H54 (cell line): ENCODE measurements at regions not wholly inside any gene's neighbourhood (a gene's known extent, or its start where the extent isn't known, plus 50 kb on each side); places are given as distances from the start of the nearest gene placed in this dataset.
A peak's percentile ranks its signal among the peaks of the same experiment; 100 is the strongest.

Source experiments
- DNase-seq: peaks from one replicate; pipeline ENCODE4 v3.0.0; 2011; ENCODE audit warnings: low spot score, mixed read lengths; ENCODE audit not compliant: insufficient read length
- FAIRE-seq: peaks from 3 replicates; lab custom pipeline; 2011; peaks lifted over from hg19 to GRCh38; lab: Jason Lieb, UNC
- POLR2A ChIP-seq: IDR thresholded peaks from 2 replicates; pipeline ENCODE4 v1.6.1; 2011; ENCODE audit warnings: low read depth, mild to moderate bottlenecking, low read length

DNA sequence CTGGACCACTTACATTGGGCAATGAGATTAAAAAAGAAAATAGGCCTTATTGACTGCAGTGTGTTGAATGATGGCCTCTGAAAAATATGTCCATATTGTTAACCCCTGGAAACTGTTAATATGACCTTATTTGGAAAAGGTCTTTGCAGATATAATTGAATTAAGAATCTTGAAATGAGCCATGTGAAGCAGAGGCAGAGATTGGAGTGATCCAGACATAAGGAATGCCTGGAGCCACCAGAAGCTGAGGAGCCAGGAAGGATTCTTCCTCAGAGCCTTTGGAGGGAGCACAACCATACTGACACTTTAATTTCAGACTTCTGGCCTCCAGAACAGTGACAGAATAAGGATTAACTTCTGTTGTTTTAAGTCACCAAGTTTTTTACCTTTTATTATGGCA is 510.4 kb upstream of the AGTR1 start:
- DNase-seq, result no peak
- no peak for TF ChIP-seq POLR2A
- FAIRE-seq, result no peak

DNA sequence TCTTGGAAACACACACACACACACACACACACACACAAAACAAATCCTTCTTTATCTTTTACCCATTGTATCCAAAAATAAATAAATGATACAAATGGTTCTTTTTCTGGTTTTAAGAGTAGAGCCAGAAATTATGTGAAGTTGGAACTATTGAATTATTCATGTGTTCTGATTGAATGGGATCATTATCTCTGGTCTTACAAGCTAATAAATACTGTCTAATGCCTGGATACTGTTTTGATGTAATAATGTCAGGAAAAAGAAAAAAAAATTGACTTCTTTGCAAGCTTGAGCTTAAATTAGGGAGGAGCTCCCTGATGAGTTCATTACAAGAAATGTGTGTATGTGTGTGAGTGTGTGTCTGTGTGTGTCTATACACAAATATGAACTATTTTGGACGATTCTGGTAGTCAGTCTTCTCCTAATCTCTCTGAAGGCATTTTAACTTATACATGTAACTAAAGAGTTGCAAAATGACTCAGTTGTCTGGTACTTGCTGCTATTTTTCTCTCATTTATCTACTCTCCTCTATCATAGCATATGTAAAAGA is 507.2 kb upstream of the AGTR1 start:
- FAIRE-seq, result no peak
- DNase-seq, result no peak
- TF ChIP-seq POLR2A, result no peak

DNA sequence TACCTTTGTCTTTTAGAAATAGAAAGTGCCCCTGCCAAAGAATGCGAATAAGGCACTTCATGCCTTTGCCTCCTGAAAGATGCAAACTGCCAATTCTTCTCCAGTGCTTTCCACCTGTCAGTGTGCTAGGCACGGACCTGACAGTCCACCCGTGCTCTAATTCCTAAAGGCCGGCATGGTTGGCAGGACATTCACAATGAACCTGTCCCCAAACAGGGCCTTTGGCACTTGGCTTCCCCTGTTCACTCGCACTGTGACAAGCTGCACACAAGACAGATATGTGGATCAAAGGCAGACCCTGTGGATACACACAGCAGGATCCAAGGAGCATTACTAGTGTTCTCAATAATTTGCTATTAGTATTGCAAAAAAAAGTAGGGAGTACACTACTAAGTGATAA is 505.7 kb upstream of the AGTR1 start:
- no peak for TF ChIP-seq POLR2A
- FAIRE-seq (no peak), DNase-seq (no peak)

DNA sequence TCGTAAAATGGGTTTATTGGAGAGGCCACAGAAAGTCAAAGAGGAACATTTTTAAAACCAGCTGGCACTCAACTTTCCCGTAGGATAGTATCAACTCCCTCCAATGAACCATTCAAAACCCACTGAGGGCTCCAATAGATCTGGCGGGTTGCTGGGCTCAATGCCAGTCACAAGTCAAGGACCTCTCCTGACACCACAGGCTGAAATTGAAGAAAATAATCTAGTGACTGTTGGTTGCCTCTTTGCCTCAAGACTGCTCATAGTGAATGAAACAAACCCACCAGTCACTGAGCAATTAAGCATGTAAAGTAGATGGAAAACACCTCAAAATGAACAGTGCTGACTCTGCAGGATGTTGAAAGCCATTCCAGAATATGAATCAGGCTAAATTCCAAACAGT is 500.6 kb upstream of the AGTR1 start:
- FAIRE-seq (no peak), DNase-seq (no peak)
- no peak for TF ChIP-seq POLR2A

DNA sequence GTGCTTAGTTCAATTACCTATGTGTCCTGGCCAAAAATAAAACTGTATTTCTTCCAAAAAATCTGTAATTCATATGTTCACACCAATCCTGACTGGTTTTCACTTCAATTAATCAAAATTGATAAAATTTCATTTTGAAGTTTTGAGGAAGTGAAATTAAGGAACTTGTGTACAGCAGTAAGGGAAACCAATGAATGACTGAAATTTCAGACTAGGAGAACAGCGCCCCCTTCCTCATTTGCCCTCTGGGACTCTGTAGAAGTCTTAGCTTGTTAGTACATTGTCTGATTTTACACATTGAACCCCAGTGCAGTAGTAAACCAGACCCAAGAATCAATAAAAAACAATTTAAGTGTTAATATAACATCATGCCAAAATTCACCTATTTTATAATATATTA is 495.3 kb upstream of the AGTR1 start:
- DNase-seq, result no peak

DNA sequence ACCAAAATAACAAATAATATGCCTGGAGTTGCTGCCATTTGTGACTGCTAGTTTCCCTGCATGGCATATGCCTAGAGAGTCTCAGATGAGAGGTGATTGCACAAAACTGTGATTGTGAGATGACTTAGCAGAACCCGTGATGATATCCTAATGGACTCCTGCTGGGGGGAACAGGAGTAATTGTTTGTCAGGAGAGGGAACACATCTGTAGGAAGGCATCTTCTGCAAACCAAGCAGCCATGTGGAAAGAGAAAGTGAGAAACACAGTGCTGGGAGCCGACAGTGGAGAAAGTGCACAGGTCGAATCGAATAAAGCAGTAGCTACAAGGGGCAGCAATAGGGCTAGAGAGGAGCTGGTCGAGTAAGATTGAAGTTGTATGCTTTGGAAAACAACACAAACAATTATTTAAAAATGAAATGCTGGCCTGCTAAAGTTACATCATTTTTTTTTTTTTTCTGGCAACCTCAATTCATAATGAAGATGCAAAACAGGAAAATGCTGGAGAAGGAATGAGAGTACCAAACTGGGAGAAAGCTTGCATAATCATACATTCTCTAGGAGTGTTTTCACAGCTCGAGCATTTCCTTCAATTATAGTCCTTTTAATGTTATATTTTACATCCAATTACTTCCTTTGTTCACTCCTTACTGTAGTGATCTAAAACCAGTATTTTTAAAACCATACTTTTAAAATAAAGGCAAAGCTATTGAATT is 494.2 kb upstream of the AGTR1 start:
- no peak for DNase-seq
- no peak for FAIRE-seq

More for the DNA sequence above, 495.3 kb upstream of the AGTR1 start:
- FAIRE-seq, result no peak
- no peak for TF ChIP-seq POLR2A

DNA sequence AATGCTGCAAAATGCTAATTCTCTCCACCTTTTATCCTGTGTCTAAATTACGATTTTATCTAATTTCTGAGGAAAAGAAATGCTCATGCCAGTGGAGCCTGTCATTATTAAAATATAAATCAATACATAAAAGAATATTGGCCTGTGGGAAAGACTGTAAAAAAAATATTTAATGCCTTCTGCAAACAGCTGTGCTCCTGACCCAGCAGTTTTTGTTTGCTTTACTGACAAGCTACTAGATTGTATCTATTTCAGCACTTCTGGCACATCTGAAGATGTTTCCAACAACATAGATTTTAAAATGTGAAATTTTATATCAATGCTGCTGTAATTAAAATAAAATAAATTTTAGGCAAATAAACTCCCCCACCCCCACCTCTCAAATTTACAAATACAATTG is 493.6 kb upstream of the AGTR1 start:
- no peak for FAIRE-seq
- no peak for DNase-seq
- TF ChIP-seq POLR2A, result no peak

More for the DNA sequence above, 494.2 kb upstream of the AGTR1 start:
- TF ChIP-seq POLR2A, result no peak

DNA sequence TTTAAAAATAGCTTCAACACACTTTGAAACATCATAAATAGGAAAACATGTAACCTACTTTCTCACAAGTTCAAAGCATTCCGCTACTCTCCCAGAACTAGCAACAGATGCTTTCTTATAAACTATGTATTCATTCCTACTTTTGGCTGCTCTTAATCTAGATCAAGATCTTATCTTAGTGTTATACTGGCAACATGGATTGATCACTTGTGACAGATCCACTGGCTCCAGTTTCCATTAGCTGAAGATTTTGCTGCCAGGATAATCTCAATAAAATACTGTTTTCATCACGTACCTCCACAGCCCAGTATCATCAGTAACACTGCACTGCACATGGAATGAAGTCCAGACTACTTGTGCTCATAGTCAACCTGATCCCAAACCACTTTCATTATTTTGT is 491.7 kb upstream of the AGTR1 start:
- TF ChIP-seq POLR2A, result no peak
- no peak for FAIRE-seq
- DNase-seq, result no peak

DNA sequence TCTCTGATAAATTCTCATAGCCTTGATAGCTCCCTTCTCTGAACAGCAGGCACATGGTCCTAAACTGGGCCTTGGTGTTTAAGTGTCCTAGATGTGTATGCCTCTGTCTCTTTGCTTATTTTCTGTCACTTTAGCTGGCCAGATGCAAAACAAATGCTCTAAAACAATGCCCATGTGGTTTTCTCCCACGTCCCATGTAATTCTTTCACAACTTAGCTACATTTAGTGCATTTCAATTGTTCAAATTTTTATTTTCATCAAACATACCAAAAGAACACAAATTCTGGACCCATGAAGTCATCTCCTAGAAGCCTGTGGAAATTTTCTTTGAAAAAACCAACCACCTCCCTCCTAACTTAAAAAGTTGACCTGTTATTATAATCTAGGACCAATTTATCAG is 491.3 kb upstream of the AGTR1 start:
- no peak for TF ChIP-seq POLR2A
- DNase-seq, result no peak
- FAIRE-seq, result no peak

DNA sequence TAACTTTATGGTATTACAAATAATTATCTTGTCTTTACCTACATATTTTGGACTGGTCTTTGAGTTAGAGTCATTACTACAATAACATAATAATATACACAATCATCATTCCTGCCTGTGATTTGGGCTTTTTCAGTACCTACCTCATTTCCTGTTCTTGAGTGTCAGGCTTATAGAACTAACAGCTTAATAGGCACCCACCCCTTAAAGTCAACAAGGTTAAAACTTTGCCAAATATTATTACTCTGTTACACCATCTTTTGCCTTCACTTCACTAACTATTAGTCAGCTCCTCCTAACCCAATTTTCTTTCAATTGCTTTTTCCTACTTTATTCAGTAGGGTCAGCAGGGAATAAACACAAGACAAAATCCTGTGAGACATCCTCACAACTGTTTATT is 488.7 kb upstream of the AGTR1 start:
- FAIRE-seq, result no peak
- TF ChIP-seq POLR2A, result no peak
- DNase-seq, result no peak

DNA sequence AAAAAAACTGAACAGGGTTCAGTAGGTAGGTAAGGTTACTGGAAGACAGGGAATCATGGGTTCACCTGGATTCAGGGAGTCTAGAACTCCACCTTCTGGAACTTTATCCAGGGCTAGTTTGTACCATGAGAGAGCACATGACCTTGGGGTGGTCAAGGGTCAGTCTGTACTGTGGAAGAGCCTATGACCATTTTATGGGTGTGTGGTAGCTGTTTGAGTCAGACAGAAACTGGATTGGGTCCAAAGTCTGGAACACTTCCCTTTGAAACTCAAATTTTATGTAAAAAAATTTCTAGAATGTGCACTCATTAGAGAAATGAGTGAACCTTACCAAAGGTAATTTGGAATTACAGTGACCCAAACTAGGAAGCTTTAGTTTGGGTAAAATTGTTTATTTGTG is 486.0 kb upstream of the AGTR1 start:
- no peak for TF ChIP-seq POLR2A
- no peak for DNase-seq
- FAIRE-seq, result peak; percentile 52

DNA sequence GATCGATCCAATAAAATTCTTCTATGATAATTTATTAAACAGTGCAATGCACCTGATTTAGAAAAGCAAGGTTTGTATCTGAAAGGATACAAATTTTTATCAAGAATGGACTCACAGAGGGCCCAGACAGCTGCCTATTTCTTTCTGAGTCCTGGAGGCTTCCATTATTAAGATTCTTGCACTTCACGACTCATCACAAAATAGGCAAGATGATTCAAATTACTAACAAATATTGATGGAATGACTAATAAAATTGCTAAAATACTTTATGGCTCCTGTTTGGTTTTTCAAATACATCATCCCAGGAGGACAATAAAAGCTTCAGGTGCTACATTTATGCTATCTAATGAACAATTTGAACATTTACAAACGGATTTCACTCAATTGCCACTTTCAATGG is 483.0 kb upstream of the AGTR1 start:
- TF ChIP-seq POLR2A, result no peak
- no peak for DNase-seq
- FAIRE-seq, result no peak

DNA sequence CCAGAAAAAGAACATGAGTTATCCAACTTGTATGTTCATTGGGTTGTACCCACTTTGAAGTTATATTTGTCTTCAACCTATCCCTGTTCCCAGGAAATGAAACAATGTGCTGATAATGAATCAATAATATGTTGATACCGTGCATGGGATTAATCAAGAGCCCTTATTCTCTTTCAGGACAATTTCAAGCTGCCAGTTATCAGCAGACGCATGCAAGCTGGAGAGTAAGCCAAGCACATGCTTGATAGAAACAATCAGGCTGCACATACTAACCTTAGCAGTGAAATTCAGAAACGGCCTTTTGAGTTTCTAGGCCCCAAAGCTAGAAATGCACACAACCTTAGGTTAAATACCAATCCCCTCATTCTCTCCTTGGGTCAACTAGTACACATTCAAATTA is 480.4 kb upstream of the AGTR1 start:
- TF ChIP-seq POLR2A, result no peak
- DNase-seq, result no peak
- no peak for FAIRE-seq

DNA sequence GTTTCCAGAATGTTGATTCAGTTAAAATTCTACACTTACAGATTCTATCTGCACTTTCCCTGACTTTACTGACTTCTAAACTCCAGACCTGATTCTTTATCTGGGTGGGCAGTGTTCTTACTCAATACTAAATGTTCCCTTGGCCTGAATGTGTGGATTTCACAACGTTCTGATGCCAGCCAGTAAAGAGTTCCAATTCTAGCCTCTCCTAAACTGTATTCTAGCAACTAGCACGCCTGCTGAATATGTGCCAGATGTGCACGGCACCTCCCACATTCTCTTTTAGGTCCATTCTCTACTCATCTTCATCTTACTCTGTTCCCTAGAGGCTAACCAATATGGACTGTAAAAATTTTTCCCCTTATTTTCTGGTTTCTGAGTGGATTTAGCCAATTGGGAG is 479.5 kb upstream of the AGTR1 start:
- DNase-seq (no peak), FAIRE-seq (no peak)
- no peak for TF ChIP-seq POLR2A

DNA sequence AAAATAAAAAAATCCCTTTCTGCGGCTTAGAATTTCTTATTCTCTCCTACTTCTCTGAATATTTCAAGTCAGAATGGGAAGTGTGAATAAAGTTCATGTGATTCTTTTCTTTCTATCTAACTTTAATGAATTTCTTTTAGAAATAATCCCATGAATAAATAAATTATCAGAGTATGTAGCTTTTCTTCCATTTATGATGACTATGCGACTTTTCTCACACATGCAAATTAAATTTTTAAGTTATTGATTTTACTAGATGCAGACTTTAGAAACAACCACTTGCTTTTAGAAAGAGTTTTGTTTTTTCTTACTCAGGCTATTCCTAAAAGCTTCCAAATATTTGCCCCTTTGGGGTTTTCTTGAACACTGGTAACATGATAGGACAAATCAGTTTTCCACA is 477.7 kb upstream of the AGTR1 start:
- DNase-seq (no peak), FAIRE-seq (no peak)
- no peak for TF ChIP-seq POLR2A

DNA sequence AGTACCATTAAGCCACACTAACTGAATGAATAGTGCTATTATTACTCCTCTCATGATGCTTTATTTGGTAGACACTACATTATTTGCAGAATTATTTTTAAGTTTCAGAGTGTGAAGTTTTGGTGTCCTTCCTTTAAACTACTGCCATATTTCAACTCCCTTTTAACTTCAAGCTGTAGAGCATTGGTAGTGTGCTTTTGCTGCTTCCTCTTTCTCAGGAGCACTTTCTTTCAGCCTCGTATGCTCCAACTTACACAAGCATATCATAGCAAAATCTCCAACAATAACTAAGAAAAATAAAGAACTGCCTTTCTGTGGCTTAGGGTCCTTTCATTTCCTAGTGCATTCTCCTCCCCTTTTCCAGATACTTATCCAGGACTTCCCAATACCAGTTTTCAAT is 476.4 kb upstream of the AGTR1 start:
- FAIRE-seq (no peak), DNase-seq (no peak)
- TF ChIP-seq POLR2A, result no peak
